GM19043 (cell line): ENCODE measurements at regions not wholly inside any gene's neighbourhood (a gene's known extent, or its start where the extent isn't known, plus 50 kb on each side); places are given as distances from the start of the nearest gene placed in this dataset.
"Not testable (repeated sequence)": the region's sequence is repeated elsewhere in the genome, so short reads cannot be mapped to it uniquely, and the experiment has no call there.

Source experiments
- ATAC-seq: cut with Tn5 transposase; IDR thresholded peaks from one replicate; pipeline ENCODE4 v1.9.1; 2021; ENCODE audit warnings: low read depth; ENCODE audit not compliant: unreplicated experiment

- ATAC-seq, result no peak
Measured at GRCh38 chr11:81673001-81673400, 1060.7 kb downstream of the FAM181B start.

GRCh38 chr11:81669935-81670543, 1063.6 kb downstream of the FAM181B start:
- no peak for ATAC-seq

GRCh38 chr11:81658722-81659121, 1074.9 kb downstream of the FAM181B start:
- no peak for ATAC-seq

GRCh38 chr11:81655351-81655750, 1078.3 kb downstream of the FAM181B start:
- ATAC-seq, result no peak

- ATAC-seq, result no peak
Measured at GRCh38 chr11:81647374-81647773, 1086.3 kb downstream of the FAM181B start.

- ATAC-seq, result peak; percentile 92
Measured at GRCh38 chr11:81644239-81644840, 1089.3 kb downstream of the FAM181B start.

GRCh38 chr11:81634483-81634882, 1099.2 kb downstream of the FAM181B start:
- ATAC-seq, result no peak

GRCh38 chr11:81602508-81602907, 1131.2 kb downstream of the FAM181B start:
- no peak for ATAC-seq

GRCh38 chr11:81596704-81597103, 1137.0 kb downstream of the FAM181B start:
- ATAC-seq, result no peak

GRCh38 chr11:81585390-81585933, 1148.2 kb downstream of the FAM181B start:
- ATAC-seq, result no peak

GRCh38 chr11:81579339-81579738, 1154.3 kb downstream of the FAM181B start:
- ATAC-seq, result no peak

GRCh38 chr11:81578571-81578970, 1155.1 kb downstream of the FAM181B start:
- no peak for ATAC-seq

GRCh38 chr11:81574301-81574700, 1159.4 kb downstream of the FAM181B start:
- no peak for ATAC-seq

- ATAC-seq, result no peak
Measured at GRCh38 chr11:81573367-81573766, 1160.3 kb downstream of the FAM181B start.

GRCh38 chr11:81570669-81571068, 1163.0 kb downstream of the FAM181B start:
- ATAC-seq, result no peak

GRCh38 chr11:81569999-81570398, 1163.7 kb downstream of the FAM181B start:
- no peak for ATAC-seq

GRCh38 chr11:81568918-81569317, 1164.7 kb downstream of the FAM181B start:
- ATAC-seq, result no peak

- ATAC-seq, result no peak
Measured at GRCh38 chr11:81548123-81548522, 1185.5 kb downstream of the FAM181B start.

- ATAC-seq, result not testable (repeated sequence)
Measured at GRCh38 chr11:81539806-81540205, 1193.9 kb downstream of the FAM181B start.

GRCh38 chr11:81515566-81515965, 1218.1 kb downstream of the FAM181B start:
- no peak for ATAC-seq

- ATAC-seq, result no peak
Measured at GRCh38 chr11:81497202-81497804, 1236.4 kb downstream of the FAM181B start.

GRCh38 chr11:81496601-81497000, 1237.1 kb downstream of the FAM181B start:
- no peak for ATAC-seq
